Stimulated activated naive CD8-positive, alpha-beta T cell treated with anti-CD3 and anti-CD28 coated beads, Interleukin-15, amount 100 ng/mL, for 72 hours (primary cell): ENCODE measurements at regions not wholly inside any gene's neighbourhood (a gene's known extent, or its start where the extent isn't known, plus 50 kb on each side); places are given as distances from the start of the nearest gene placed in this dataset.

ENCODE experiments used
- ATAC-seq: fragments of 150-1000 bp; cut with Tn5 transposase; 2 replicates; pipeline ENCODE4 v1.10.0; 2021; ENCODE audit warnings: mild to moderate bottlenecking, moderate library complexity
- DNase-seq, 2 donors: peaks; one replicate each; pipeline ENCODE4 v3.0.0; 2021 to 2022
- H3K27ac Mint-ChIP-seq, 2 donors: one replicate each; pipeline ENCODE4 v1.8.0; 2022; ENCODE audit warnings: mild to moderate bottlenecking in 2 of 2, mixed read lengths in 2 of 2, moderate library complexity in 2 of 2
- H3K27me3 Mint-ChIP-seq: one replicate; pipeline ENCODE4 v1.8.0; 2022; ENCODE audit warnings: mixed read lengths
- H3K4me1 Mint-ChIP-seq: one replicate; pipeline ENCODE4 v1.8.0; 2022; ENCODE audit warnings: mild to moderate bottlenecking, mixed read lengths
- H3K4me3 Mint-ChIP-seq, 2 donors: one replicate each; pipeline ENCODE4 v1.8.0; 2022; ENCODE audit warnings: mild to moderate bottlenecking in 2 of 2, mixed read lengths in 2 of 2, moderate library complexity in 1 of 2
- H3K9me3 Mint-ChIP-seq, 2 donors: one replicate each; pipeline ENCODE4 v1.8.0; 2022; ENCODE audit warnings: mixed read lengths in 2 of 2

- H3K27me3 Mint-ChIP-seq, result no peaks in the 10 kb centered on the region
- no peaks in the 10 kb centered on the region for H3K4me1 Mint-ChIP-seq
- no peaks in the 10 kb centered on the region for H3K9me3 Mint-ChIP-seq
- DNase-seq, result no peak
- H3K27ac Mint-ChIP-seq, result no peak overlapping the region
- no peak for ATAC-seq
- H3K4me3 Mint-ChIP-seq, result no peak overlapping the region
Measured at GRCh38 chr11:91247009-91247735, 977.4 kb upstream of the FAT3 start.

DNA sequence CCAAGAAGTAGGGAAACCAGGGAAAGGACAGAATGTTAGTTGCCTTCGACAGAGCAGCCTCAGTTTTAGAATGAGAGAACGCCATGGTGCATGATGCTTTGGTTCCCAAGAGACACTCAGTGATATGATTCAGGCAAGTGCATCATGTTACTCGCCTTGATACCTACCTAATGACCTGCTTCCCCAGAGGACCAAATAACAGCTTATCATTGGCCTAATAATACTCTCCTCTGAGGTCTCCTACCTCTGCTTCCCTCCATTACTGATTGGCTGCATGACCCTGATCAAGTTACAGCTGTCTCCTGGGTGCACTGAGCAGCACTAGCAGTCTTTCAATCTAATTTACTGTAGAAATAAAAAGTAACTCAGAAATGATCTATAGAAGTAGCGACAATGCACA, 979.7 kb upstream of the FAT3 start:
- no peaks in the 10 kb centered on the region for H3K4me1 Mint-ChIP-seq
- ATAC-seq, result no peak

GRCh38 chr11:91243630-91244029, 981.0 kb upstream of the FAT3 start:
- H3K27ac Mint-ChIP-seq, result no peak overlapping the region
- H3K27me3 Mint-ChIP-seq, result no peaks in the 10 kb centered on the region
- no peak overlapping the region for H3K4me3 Mint-ChIP-seq
- no peak for ATAC-seq
- H3K9me3 Mint-ChIP-seq, result peaks cover 0 to 4% of the 10 kb centered on the region in 2 donors
- no peak for DNase-seq
- no peaks in the 10 kb centered on the region for H3K4me1 Mint-ChIP-seq

More for the DNA sequence above, 979.7 kb upstream of the FAT3 start:
- H3K9me3 Mint-ChIP-seq, result peaks cover 0 to 3% of the 10 kb centered on the region in 2 donors
- DNase-seq, result no peak
- no peaks in the 10 kb centered on the region for H3K27me3 Mint-ChIP-seq
- no peak overlapping the region for H3K4me3 Mint-ChIP-seq
- no peak overlapping the region for H3K27ac Mint-ChIP-seq

DNA sequence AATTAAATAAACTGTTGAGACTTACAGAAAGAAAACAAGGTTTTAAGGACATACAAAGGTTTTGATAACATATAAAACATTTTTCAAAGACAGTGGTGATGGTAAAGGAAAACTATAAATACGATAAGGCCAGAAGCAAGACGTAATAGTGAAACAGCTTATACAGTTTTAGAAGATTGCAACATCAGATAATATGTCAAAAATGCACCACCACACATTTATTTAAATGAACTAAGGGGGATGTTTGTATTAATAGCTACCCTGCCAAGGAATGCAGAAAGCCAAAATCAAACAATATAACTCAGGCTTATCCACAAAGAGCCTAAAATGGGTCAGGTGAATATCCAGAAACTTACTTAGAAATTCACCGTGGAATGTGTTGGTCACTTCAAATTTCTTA, 981.6 kb upstream of the FAT3 start:
- no peak overlapping the region for H3K27ac Mint-ChIP-seq
- DNase-seq, result no peak

DNA sequence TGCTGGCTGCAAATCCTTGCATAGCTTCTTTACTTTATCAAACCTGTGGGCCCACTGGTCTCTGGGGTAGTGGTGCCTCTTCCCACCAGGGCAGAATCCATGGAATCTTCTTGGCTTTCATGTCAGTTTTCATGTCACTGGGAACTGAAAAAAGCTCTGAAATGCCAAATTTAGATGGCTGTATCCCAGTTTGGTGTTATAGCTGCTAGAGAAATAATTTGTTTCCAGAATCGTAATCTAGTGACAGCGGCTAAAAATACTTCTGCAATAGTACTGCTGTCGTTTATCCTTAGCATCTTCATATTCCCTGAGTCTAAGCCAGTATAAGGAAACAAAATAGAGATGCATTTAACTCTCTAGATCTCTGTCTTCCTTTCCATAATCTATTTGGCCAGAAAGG, 983.4 kb upstream of the FAT3 start:
- ATAC-seq (no peak), DNase-seq (no peak)
- no peaks in the 10 kb centered on the region for H3K27me3 Mint-ChIP-seq
- H3K4me1 Mint-ChIP-seq, result no peaks in the 10 kb centered on the region
- H3K27ac Mint-ChIP-seq, result no peak overlapping the region
- peaks cover 3 to 13% of the 10 kb centered on the region in 2 donors for H3K9me3 Mint-ChIP-seq
- H3K4me3 Mint-ChIP-seq, result no peak overlapping the region

More for the DNA sequence above, 981.6 kb upstream of the FAT3 start:
- H3K4me1 Mint-ChIP-seq, result no peaks in the 10 kb centered on the region
- no peak overlapping the region for H3K4me3 Mint-ChIP-seq
- H3K9me3 Mint-ChIP-seq, result peaks cover 0 to 10% of the 10 kb centered on the region in 2 donors
- no peak for ATAC-seq
- H3K27me3 Mint-ChIP-seq, result no peaks in the 10 kb centered on the region

GRCh38 chr11:91239359-91239758, 985.3 kb upstream of the FAT3 start:
- H3K27ac Mint-ChIP-seq, result no peak overlapping the region
- H3K9me3 Mint-ChIP-seq, result peaks cover 8 to 17% of the 10 kb centered on the region in 2 donors
- H3K4me3 Mint-ChIP-seq, result no peak overlapping the region
- ATAC-seq (no peak), DNase-seq (no peak)
- H3K4me1 Mint-ChIP-seq, result no peaks in the 10 kb centered on the region
- no peaks in the 10 kb centered on the region for H3K27me3 Mint-ChIP-seq

DNA sequence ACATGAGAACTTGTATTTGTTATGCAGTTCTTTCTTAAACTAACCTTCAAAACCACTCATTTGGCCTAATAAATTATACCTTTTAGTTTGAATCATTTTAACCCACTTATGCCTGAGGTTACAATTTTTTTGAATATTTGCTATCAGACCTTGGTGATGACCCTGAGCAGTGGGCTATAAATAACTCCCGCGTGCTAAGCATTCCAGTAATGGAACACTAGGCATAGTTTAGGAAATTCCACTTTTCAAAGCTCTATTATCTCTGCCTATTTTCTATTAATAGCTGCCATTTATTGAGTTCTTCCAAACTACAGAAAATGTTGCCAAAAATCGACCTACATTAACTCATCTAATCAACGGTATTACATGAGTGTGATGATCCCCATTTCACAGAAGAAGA, 993.4 kb upstream of the FAT3 start:
- no peaks in the 10 kb centered on the region for H3K27me3 Mint-ChIP-seq
- peaks cover 5 to 13% of the 10 kb centered on the region in 2 donors for H3K9me3 Mint-ChIP-seq
- H3K4me1 Mint-ChIP-seq, result no peaks in the 10 kb centered on the region
- DNase-seq (no peak), ATAC-seq (no peak)
- no peak overlapping the region for H3K27ac Mint-ChIP-seq
- H3K4me3 Mint-ChIP-seq, result no peak overlapping the region

DNA sequence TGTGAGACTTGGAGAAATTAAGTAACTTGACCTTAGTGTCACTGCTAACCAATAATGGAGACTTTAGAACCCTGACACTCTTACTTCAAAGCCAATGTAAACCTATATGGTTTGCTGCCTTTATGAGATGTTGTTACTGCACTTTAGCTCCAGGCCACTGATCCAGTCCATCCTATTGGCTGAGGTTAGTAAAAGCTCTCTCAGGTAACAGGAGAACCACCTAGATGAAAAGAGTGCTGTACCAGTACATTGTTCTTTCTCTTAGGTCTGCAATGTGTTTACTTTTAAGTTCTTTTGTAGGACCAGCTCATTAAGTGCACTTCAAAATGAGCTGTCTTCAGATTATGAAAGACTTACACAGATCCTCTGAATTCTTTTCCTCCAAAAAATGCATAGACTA, 994.0 kb upstream of the FAT3 start:
- H3K9me3 Mint-ChIP-seq, result peaks cover 0 to 10% of the 10 kb centered on the region in 2 donors
- H3K27me3 Mint-ChIP-seq, result no peaks in the 10 kb centered on the region
- H3K4me1 Mint-ChIP-seq, result no peaks in the 10 kb centered on the region
- no peak overlapping the region for H3K4me3 Mint-ChIP-seq
- no peak for ATAC-seq
- no peak overlapping the region for H3K27ac Mint-ChIP-seq
- DNase-seq, result no peak

DNA sequence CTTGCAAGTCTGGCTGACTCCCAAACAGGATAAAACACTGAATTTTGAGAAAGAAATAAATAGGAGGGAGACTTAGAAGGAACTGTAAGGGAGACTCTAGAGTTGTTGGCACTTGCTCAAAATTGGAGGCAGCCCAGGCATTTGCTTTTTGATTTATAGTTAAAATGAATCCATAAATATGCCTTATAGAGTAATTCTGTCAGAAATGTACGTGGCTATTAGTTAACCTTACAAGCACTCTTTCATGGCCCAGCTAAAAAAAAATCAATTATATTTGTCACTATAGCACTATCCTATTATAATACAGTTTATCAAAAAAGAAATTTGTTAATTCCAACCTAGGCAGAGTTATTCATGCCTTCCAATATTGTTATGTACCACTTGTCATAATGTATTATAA, 1000.0 kb upstream of the CHORDC1 start:
- Mint-ChIP-seq H3K27me3 (no peaks in the 10 kb centered on the region), H3K4me1 (no peaks in the 10 kb centered on the region), H3K9me3 (peaks cover 7 to 11% of the 10 kb centered on the region in 2 donors), H3K27ac (no peak overlapping the region), H3K4me3 (no peak overlapping the region)
- no peak for ATAC-seq
- no peak for DNase-seq

- H3K4me1 Mint-ChIP-seq, result no peaks in the 10 kb centered on the region
- no peak overlapping the region for H3K27ac Mint-ChIP-seq
- H3K4me3 Mint-ChIP-seq, result no peak overlapping the region
- H3K27me3 Mint-ChIP-seq, result no peaks in the 10 kb centered on the region
- no peak for DNase-seq
- ATAC-seq, result no peak
- peaks cover 5 to 7% of the 10 kb centered on the region in 2 donors for H3K9me3 Mint-ChIP-seq
Measured at GRCh38 chr11:91220476-91221202, 997.8 kb upstream of the CHORDC1 start.

- Mint-ChIP-seq H3K4me3 (no peak overlapping the region), H3K27me3 (no peaks in the 10 kb centered on the region), H3K9me3 (peaks cover 4 to 5% of the 10 kb centered on the region in 2 donors), H3K4me1 (no peaks in the 10 kb centered on the region), H3K27ac (no peak overlapping the region)
- DNase-seq, result no peak
- ATAC-seq, result no peak
Measured at GRCh38 chr11:91219535-91219934, 996.7 kb upstream of the CHORDC1 start.

- Mint-ChIP-seq H3K9me3 (peaks cover 0 to 4% of the 10 kb centered on the region in 2 donors), H3K4me1 (no peaks in the 10 kb centered on the region), H3K4me3 (no peak overlapping the region), H3K27me3 (no peaks in the 10 kb centered on the region), H3K27ac (no peak overlapping the region)
- no peak for ATAC-seq
- no peak for DNase-seq
Measured at GRCh38 chr11:91209751-91210150, 986.9 kb upstream of the CHORDC1 start.

DNA sequence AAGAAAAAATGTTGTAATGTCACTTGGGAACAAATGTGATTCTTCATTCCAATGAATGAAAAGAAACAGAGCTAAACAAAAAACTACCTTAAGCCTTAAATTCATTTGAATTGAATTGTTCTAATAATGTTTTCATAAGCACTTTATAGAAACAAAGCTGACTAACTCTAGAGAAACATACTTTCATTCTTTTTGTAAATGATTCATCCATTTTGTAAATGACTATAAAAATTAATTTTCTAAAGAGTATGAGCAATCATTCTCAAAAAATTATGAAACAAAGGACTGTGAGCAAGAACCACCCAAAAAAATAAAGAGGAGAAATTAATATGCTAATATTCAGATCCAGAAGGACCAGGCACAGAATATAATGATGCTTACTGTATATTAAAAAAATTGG, 986.5 kb upstream of the CHORDC1 start:
- no peak overlapping the region for H3K27ac Mint-ChIP-seq
- H3K9me3 Mint-ChIP-seq, result peaks cover 0 to 4% of the 10 kb centered on the region in 2 donors
- ATAC-seq (no peak), DNase-seq (no peak)
- no peaks in the 10 kb centered on the region for H3K27me3 Mint-ChIP-seq
- no peaks in the 10 kb centered on the region for H3K4me1 Mint-ChIP-seq
- no peak overlapping the region for H3K4me3 Mint-ChIP-seq

DNA sequence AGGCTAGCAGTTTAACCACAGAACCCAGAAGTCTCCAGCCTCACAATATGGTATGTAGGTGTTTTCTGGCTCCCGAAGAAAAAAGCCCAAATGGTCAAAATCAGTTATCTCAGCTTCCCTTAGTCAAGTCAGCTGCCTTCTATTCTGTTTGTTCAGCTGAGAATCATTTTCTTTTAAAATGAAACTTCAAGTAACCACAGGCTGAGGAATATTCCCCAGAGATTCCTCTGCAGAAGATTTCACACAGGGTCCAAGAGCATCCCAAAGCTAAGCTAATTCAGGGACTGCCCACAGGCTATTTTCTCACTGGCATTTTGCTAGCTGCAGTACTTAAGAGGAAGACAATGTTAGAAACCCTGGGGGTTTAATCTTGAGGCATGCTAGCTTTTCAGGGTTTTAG, 977.0 kb upstream of the CHORDC1 start:
- Mint-ChIP-seq H3K4me1 (no peaks in the 10 kb centered on the region), H3K4me3 (no peak overlapping the region), H3K27ac (no peak overlapping the region), H3K9me3 (peaks cover 3 to 7% of the 10 kb centered on the region in 2 donors), H3K27me3 (no peaks in the 10 kb centered on the region)
- DNase-seq, result no peak
- ATAC-seq, result no peak

GRCh38 chr11:91194546-91194945, 971.7 kb upstream of the CHORDC1 start:
- Mint-ChIP-seq H3K27me3 (no peaks in the 10 kb centered on the region), H3K9me3 (peaks cover 14 to 20% of the 10 kb centered on the region in 2 donors), H3K27ac (no peak overlapping the region), H3K4me3 (no peak overlapping the region), H3K4me1 (no peaks in the 10 kb centered on the region)
- ATAC-seq, result no peak
- no peak for DNase-seq

GRCh38 chr11:91188484-91188883, 965.6 kb upstream of the CHORDC1 start:
- H3K4me1 Mint-ChIP-seq, result no peaks in the 10 kb centered on the region
- DNase-seq (no peak), ATAC-seq (no peak)
- H3K27ac Mint-ChIP-seq, result no peak overlapping the region
- H3K9me3 Mint-ChIP-seq, result peaks cover 8 to 16% of the 10 kb centered on the region in 2 donors
- no peak overlapping the region for H3K4me3 Mint-ChIP-seq
- H3K27me3 Mint-ChIP-seq, result no peaks in the 10 kb centered on the region
